OCI-LY7 (cell line): ENCODE measurements at regions not wholly inside any gene's neighbourhood (a gene's known extent, or its start where the extent isn't known, plus 50 kb on each side); places are given as distances from the start of the nearest gene placed in this dataset.

Experiments used
- CTCF ChIP-seq: fragments of 200-600 bp; sonication (generic); conservative IDR thresholded peaks from 2 replicates; pipeline ENCODE4 v1.5.1; 2014; ENCODE audit warnings: mild to moderate bottlenecking, antibody characterized with exemption, low read length, moderate library complexity, mixed read lengths
- EZH2phosphoT487 ChIP-seq: fragments of 200-600 bp; sonication (generic); IDR thresholded peaks from 2 replicates; pipeline ENCODE4 v1.6.1; 2018; ENCODE audit warnings: low read depth, borderline replicate concordance, mild to moderate bottlenecking, mixed run types, antibody characterized with exemption, low read length, moderate library complexity, mixed read lengths

GRCh38 chr13:34647379-34648150 is 294.5 kb upstream of the NBEA start:
- no peak for TF ChIP-seq CTCF
- TF ChIP-seq EZH2phosphoT487 = no peak
